ENCODE measurements at regions not wholly inside any gene's neighbourhood (a gene's known extent, or its start where the extent isn't known, plus 50 kb on each side); places are given as distances from the start of the nearest gene placed in this dataset.

DNA sequence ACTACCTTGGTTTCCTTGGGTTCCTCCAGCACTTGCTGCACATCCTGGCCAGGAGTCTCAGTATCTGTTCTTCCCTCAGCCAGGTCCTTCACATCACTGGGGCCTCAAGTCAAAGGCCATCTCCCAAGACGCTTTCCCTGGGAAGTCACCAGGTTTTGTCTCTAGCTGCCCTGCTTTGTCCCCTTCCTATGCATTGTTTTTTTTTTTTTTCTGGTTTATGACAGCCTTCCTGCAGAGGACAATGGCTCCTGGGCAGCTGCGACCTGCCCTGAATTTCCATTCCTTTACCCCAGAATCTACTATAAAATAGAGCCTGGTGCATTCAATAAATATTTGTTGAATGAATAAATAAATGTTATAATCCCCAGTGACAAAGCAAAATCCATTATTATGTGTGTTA, 687.3 kb downstream of the QKI start:
- Histone ChIP-seq H4K20me1 (ENCODE audit: insufficient read depth) (no peaks in the 10 kb centered on the region), H3K4me1 (ENCODE audit: control insufficient read depth in 1 of 2, insufficient read depth in 2 of 2, low read length in 2 of 2) (no peaks in the 10 kb centered on the region), H3K4me3 (replicated peaks in 1 of 2; ENCODE audit: low read depth in 1 of 2, low read length in 2 of 2) (no peak overlapping the region), H3K79me2 (ENCODE audit: insufficient read depth, low read length) (no peaks in the 10 kb centered on the region), H3K9me2 (ENCODE audit: insufficient read depth) (no peaks in the 10 kb centered on the region), H3K9me3 (ENCODE audit: control insufficient read depth in 1 of 2, insufficient read depth in 1 of 2, low read depth in 1 of 2, low read length in 2 of 2) (no peaks in the 10 kb centered on the region), H3K9ac (ENCODE audit: low read length) (no peak overlapping the region), H3K4me2 (ENCODE audit: low read length) (no peak overlapping the region), H3K36me3 (ENCODE audit: control insufficient read depth in 1 of 2, insufficient read depth in 2 of 2, low read length in 2 of 2) (no peaks in the 10 kb centered on the region), H3K27me3 (ENCODE audit: insufficient read depth, low read length) (no peaks in the 10 kb centered on the region), H2AFZ (ENCODE audit: low read depth, low read length, poor library complexity, severe bottlenecking) (no peak overlapping the region), H3K27ac (ENCODE audit: low read depth, low read length) (no peak overlapping the region)
- ChIA-PET CTCF (no interaction called here), RAD21 (ENCODE audit: low non-redundant PET in 1 of 2, low total read pairs in 2 of 2, uncharacterized antibody in 2 of 2, unreplicated experiment in 2 of 2) (no interaction called here), POLR2A (no interaction called here)
- no peak for ATAC-seq
- no peak for TF ChIP-seq SIN3A (IDR thresholded peaks at IDR 0.05; ENCODE audit: low read depth)
- no peak for TF ChIP-seq POLR2AphosphoS5 (IDR thresholded peaks at IDR 0.05; ENCODE audit: low read depth, low read length)
- no peak for TF ChIP-seq ZFX (IDR thresholded peaks at IDR 0.05)
- TF ChIP-seq EGR1 (IDR thresholded peaks at IDR 0.05; ENCODE audit: low read depth) = no peak
- no peak for TF ChIP-seq ZNF274 (IDR thresholded peaks at IDR 0.05; ENCODE audit: low read depth, low read length)
- DNase-seq (ENCODE audit: low read depth, low spot score) = no peak
- intact Hi-C loops (cut with micrococcal nuclease) = no loop called here
- BruUV-seq (replicated peaks) = no TSS peak

DNA sequence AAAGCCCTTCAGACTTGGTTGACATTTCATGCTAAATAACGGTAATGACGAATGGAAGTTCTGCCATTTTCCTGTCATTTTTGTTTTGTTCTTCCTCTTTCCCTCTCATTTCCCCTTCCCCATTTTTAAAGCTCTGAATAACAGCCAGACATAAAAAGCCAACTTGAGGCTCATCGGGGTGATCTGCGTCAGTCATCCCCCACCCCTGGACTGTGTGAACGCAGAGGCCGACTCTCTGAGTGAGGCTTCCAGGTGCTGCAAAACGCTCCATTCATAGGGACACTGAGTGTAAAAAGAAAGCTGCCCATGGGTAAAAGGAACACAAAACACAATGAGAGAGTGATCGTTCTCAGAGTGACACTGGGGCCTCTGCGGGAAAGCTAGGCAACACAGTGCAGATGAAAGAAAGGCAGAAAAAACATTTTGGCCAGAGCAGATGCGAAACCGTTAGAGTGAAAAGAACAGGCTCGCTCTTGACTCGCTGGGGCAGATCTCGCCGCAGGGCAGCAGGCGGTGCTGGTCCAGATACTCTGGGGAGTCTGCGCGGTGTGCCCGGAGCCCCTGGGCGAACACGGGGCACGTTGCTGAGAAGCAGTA, 684.8 kb downstream of the QKI start:
- CTCF ChIA-PET = no interaction called here
- H3K27me3 ChIP-seq (ENCODE audit: insufficient read depth, low read length) = no peaks in the 10 kb centered on the region
- no peak for DNase-seq (ENCODE audit: low read depth, low spot score)
- H3K9ac ChIP-seq (ENCODE audit: low read length) = no peak overlapping the region
- no peak overlapping the region for H3K4me2 ChIP-seq (ENCODE audit: low read length)
- H3K27ac ChIP-seq (ENCODE audit: low read depth, low read length) = no peak overlapping the region
- ATAC-seq = no peak
- intact Hi-C loops (cut with micrococcal nuclease) = no loop called here
- H3K4me1 ChIP-seq (ENCODE audit: control insufficient read depth in 1 of 2, insufficient read depth in 2 of 2, low read length in 2 of 2) = no peaks in the 10 kb centered on the region
- POLR2A ChIA-PET = no interaction called here
- no peak overlapping the region for H2AFZ ChIP-seq (ENCODE audit: low read depth, low read length, poor library complexity, severe bottlenecking)
- H3K79me2 ChIP-seq (ENCODE audit: insufficient read depth, low read length) = no peaks in the 10 kb centered on the region
- H4K20me1 ChIP-seq (ENCODE audit: insufficient read depth) = no peaks in the 10 kb centered on the region
- no peak overlapping the region for H3K4me3 ChIP-seq (replicated peaks in 1 of 2; ENCODE audit: low read depth in 1 of 2, low read length in 2 of 2)
- no TSS peak for BruUV-seq (replicated peaks)
- peaks cover 0 to 9% of the 10 kb centered on the region in 2 experiments; a peak in 1 of 4 replicates for H3K9me3 ChIP-seq (ENCODE audit: control insufficient read depth in 1 of 2, insufficient read depth in 1 of 2, low read depth in 1 of 2, low read length in 2 of 2)
- H3K36me3 ChIP-seq (ENCODE audit: control insufficient read depth in 1 of 2, insufficient read depth in 2 of 2, low read length in 2 of 2) = no peaks in the 10 kb centered on the region
- RAD21 ChIA-PET (ENCODE audit: low non-redundant PET in 1 of 2, low total read pairs in 2 of 2, uncharacterized antibody in 2 of 2, unreplicated experiment in 2 of 2) = no interaction called here
- no peaks in the 10 kb centered on the region for H3K9me2 ChIP-seq (ENCODE audit: insufficient read depth)
- TF ChIP-seq POLR2A (IDR thresholded peaks at IDR 0.05; ENCODE audit: borderline replicate concordance, extremely low read depth, insufficient read depth, insufficient read length) = no peak
- no peak for TF ChIP-seq SIN3A (IDR thresholded peaks at IDR 0.05; ENCODE audit: low read depth)
- no peak for TF ChIP-seq ZNF274 (IDR thresholded peaks at IDR 0.05; ENCODE audit: low read depth, low read length)
- TF ChIP-seq JUND (IDR thresholded peaks at IDR 0.05) = no peak
- no peak for TF ChIP-seq SRF (IDR thresholded peaks at IDR 0.05; ENCODE audit: low read depth)
- TF ChIP-seq, protein P1, sequence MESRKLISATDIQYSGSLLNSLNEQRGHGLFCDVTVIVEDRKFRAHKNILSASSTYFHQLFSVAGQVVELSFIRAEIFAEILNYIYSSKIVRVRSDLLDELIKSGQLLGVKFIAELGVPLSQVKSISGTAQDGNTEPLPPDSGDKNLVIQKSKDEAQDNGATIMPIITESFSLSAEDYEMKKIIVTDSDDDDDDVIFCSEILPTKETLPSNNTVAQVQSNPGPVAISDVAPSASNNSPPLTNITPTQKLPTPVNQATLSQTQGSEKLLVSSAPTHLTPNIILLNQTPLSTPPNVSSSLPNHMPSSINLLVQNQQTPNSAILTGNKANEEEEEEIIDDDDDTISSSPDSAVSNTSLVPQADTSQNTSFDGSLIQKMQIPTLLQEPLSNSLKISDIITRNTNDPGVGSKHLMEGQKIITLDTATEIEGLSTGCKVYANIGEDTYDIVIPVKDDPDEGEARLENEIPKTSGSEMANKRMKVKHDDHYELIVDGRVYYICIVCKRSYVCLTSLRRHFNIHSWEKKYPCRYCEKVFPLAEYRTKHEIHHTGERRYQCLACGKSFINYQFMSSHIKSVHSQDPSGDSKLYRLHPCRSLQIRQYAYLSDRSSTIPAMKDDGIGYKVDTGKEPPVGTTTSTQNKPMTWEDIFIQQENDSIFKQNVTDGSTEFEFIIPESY (IDR thresholded peaks at IDR 0.05; ENCODE audit: extremely low read depth, insufficient replicate concordance, low read length) = no peak
- no peak for TF ChIP-seq REST (IDR thresholded peaks at IDR 0.05; ENCODE audit: low read depth)
- TF ChIP-seq YY1 (IDR thresholded peaks at IDR 0.05; ENCODE audit: extremely low read depth, insufficient replicate concordance, low read depth, low read length) = no peak
- TF ChIP-seq FOSL1 (IDR thresholded peaks at IDR 0.05; ENCODE audit: low read depth) = no peak
- no peak for TF ChIP-seq SP1 (IDR thresholded peaks at IDR 0.05; ENCODE audit: low read depth)
- TF ChIP-seq EGR1 (IDR thresholded peaks at IDR 0.05; ENCODE audit: low read depth) = no peak
- no peak for TF ChIP-seq TCF7L2 (IDR thresholded peaks at IDR 0.05; ENCODE audit: borderline replicate concordance, extremely low read depth, insufficient read depth, insufficient read length)
